ENCODE measurements at regions not wholly inside any gene's neighbourhood (a gene's known extent, or its start where the extent isn't known, plus 50 kb on each side); places are given as distances from the start of the nearest gene placed in this dataset.

GRCh38 chr2:18050001-18050400 is 171.5 kb downstream of the KCNS3 start:
- intact Hi-C loops (cut with DNase I) = no loop called here
- H3K9me3 ChIP-seq = no peaks in the 10 kb centered on the region
- DNase-seq (no peak), ATAC-seq (no peak)
- H3K4me1 ChIP-seq = peaks cover 0 to 30% (median 0%) of the 10 kb centered on the region in 12 donors
- H3K27ac ChIP-seq = no peak overlapping the region
- WGBS, 4 donors = 88 to 98% (median 92%) methylated on average over 5 to 6 of the region's 6 CpGs
- no peaks in the 10 kb centered on the region for H3K36me3 ChIP-seq
- no peaks in the 10 kb centered on the region for H3K27me3 ChIP-seq
- no peak overlapping the region for H3K4me3 ChIP-seq
- TF ChIP-seq CTCF (IDR thresholded peaks at IDR 0.05) = no peak

- H3K4me1 ChIP-seq = peaks cover 0 to 30% (median 0%) of the 10 kb centered on the region in 12 donors
- H3K27ac ChIP-seq = no peak overlapping the region
- no peak for TF ChIP-seq POLR2A (IDR thresholded peaks at IDR 0.05)
- TF ChIP-seq CTCF (IDR thresholded peaks at IDR 0.05) = no peak
- no peaks in the 10 kb centered on the region for H3K9me3 ChIP-seq
- WGBS, 4 donors = 59 to 65% (median 61%) methylated on average over 4 of the region's 4 CpGs
- H3K4me3 ChIP-seq = no peak overlapping the region
- intact Hi-C loops (cut with DNase I) = no loop called here
- no peaks in the 10 kb centered on the region for H3K36me3 ChIP-seq
- no peak for DNase-seq
- no peaks in the 10 kb centered on the region for H3K27me3 ChIP-seq
- no peak for ATAC-seq
Measured at GRCh38 chr2:18049325-18049724, 170.9 kb downstream of the KCNS3 start.

GRCh38 chr2:18047896-18048657 is 169.6 kb downstream of the KCNS3 start:
- DNase-seq = peak in 1 of 5 donors; percentile 45

More at GRCh38 chr2:18047896-18048657, 169.6 kb downstream of the KCNS3 start:
- TF ChIP-seq POLR2A (IDR thresholded peaks at IDR 0.05) = no peak
- no peak for TF ChIP-seq CTCF (IDR thresholded peaks at IDR 0.05)
- WGBS, 4 donors = 59 to 68% (median 62%) methylated on average over 10 of the region's 10 CpGs
- ATAC-seq = peak in 3 of 4 donors; percentile 36 to 48 (median 48)
- Histone ChIP-seq H3K4me1 (peaks cover 0 to 30% (median 0%) of the 10 kb centered on the region in 12 donors), H3K36me3 (no peaks in the 10 kb centered on the region), H3K27me3 (no peaks in the 10 kb centered on the region), H3K27ac (peak overlapping the region in 5 of 12 donors; percentile 28 to 69 (median 63)), H3K9me3 (no peaks in the 10 kb centered on the region), H3K4me3 (no peak overlapping the region)
- intact Hi-C loops (cut with DNase I) = loop anchor here in 1 of 10 donors (2.0 kb wide), 1 partner anchor 19 kb away; no protein-coding TSS in a partner anchor
